Dermis microvascular lymphatic vessel endothelial cell (primary cell): ENCODE measurements at regions not wholly inside any gene's neighbourhood (a gene's known extent, or its start where the extent isn't known, plus 50 kb on each side); places are given as distances from the start of the nearest gene placed in this dataset.

Source experiments
- DNase-seq, 2 donors: peaks; one replicate each; pipeline versions ENCODE4 v3.0.0 to v3.0.0-alpha.2; 2010; ENCODE audit warnings: low read depth in 2 of 2

DNA sequence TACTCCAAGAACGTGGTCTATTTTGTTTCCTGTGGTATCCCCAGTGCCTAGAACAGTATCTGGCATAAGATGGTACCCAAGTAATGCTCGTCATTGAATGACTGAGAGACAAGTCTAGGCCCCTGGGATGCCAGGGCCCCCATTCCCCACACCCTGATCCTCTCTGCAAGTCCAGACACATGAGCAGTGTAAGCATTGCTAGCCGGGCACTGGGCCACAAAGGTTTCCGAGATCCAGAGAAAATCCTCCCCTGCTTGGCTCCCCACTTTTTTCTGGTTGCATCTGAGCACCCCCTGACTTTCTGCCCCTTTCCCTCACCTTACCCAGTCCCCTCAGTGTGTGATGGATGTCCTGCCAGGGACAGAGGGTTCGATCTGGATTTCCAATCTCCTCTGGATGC is 160.1 kb upstream of the NECTIN1 start:
- no peak for DNase-seq

DNA sequence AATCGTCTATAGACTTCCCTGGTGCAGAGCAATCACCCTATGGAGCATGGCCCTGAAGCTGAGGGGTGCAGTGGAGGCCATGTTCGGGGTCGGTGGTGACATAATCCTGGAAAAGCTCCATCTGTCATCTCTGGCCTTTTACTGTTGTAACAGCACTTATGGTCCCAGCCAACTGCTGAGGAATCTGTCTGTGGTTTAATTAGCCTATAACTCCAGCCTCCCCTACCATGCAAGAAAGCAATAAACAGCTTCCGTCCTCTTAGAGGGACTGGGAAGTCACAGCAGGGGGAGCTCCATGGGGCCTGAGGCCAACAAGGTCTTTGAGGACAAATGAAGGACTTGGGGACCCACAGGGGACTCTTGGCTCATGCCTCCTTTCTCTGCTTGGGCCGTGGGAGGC is 159.1 kb upstream of the NECTIN1 start:
- no peak for DNase-seq

DNA sequence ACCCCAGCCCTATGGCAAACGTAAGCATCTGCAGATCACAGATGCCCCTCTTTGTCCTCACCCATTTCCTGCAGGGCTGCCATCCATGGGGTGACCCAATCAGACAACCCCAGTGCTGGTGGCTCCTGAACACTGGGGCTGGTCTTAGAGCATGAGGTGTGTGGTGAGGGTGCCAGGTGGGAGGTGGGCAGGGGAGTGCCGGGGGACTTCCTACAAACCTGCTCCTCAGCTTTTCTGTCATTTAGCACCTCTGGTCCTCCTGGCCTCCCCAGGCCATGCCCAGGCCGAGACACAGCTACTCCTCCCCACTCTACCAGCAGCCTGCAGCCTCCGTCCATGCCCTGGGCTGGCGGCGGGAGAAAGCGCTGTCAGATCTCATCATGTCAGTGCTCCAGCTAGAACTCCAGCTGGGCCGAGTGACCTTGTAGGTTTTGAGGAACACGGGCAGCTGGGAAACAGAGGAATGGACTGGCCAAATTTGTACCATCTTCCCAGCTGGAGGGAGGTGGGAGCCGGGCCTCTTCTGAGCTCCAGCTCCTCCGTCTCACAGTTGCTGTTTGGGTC is 157.7 kb upstream of the NECTIN1 start:
- DNase-seq = no peak

DNA sequence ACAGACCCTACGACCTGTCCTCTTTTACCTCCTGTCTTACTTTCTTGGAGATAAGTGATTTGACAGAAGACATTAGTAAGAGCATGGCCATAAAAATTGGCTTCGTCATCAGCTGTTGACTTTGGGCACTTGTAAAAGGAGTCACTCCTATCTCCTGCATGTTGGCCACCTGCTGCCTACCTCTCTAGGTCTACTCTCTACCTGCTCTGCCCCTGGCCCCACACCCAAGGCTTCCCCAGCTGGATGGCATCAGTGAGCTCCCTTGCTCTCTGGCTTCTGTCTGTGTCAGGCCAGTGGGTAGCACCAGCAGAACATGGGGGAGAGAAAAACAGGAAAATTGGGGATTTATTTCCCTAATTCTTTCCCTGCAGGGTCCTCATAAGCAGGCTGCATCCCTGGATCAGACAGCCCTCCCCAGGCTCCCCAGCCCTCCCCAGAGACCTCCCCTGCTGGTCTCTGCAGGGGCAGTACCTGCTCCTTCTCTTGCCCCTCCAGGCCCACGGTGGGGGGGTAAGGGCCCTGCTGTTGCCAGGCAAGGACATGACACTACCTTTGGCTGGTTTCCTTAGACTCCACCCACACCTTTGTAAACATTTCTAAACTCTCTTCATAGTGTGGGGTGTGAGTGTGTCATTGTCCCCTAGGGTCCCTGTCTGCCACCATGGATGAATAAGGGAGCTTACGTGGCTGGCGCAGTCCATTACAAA is 157.0 kb upstream of the NECTIN1 start:
- DNase-seq = no peak

DNA sequence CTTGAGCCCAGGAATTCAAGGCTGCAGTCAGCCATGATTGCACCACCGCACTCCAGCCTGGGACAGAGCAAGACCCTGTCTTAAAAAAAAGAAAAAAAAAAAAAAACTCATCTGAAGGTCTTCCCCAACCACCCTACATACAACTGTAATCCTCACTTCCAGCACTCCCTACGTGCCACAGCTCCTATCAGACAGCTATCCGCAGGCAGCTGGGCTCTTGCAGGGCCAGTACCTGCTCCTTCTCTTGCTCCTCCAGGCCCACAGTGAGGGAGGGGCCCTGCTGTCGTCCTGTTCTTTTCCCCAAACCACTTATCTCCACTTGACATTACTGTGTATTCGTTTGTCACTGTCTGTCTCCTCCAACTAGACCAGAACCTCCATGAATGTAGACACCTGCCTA is 156.1 kb upstream of the NECTIN1 start:
- no peak for DNase-seq

DNA sequence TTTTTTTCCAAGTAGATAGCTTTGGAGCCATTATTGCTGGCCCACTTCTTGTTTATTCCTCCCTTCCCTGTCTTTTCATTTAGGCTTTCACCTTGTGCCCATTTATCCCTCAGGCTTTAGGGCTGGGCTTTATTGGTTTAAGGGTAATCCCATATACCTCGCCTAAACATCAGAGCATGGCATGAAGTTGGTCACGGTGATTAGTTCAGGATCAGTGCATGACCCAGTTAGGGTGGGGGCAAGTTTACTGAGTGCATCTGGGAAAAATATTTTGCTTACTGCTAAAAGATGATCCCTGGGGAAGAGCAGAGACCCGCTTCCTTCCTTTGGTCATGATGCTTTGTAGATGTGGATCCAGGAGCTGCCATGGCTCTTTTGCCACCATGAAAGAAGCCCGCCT is 153.3 kb upstream of the NECTIN1 start:
- no peak for DNase-seq

DNA sequence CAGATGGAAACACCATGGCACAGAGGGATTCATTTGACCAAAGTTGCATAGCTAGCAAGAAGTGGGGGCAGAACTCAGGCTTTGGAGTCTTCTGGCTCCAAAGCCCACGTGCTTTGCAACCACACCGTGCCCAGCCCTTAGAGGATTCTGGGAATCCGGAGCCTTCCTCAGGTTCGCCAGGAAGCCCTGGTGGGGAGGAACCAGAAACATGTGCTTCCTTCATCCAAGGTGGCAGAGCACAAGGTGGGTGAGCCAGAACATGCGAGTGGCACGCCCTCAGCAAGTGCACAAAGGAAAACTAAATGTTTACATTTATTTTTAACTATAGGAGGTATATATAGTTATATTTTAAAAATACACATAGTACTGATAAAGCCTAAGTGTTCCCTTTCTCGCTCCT is 151.9 kb upstream of the NECTIN1 start:
- no peak for DNase-seq

DNA sequence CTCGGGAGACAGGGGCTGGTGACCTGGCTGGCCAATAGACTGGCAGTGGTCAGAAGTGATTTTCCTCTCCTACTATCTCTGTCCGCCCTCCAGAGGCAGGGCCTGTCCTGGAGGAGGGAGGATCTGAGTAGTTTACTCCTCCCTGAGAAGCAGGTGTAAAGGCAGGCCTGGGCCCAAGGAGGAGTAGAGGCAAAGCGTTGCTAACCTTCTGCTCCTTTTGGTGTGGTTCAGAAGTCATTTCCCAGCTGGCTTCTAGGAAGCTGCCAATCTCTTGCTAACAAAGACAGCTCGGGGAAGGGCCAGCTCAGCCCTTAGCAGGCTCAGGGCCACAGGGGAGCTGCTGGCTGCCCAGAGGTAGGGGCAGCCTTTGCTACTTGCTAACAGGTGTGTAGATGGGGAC is 151.1 kb upstream of the NECTIN1 start:
- DNase-seq = no peak

DNA sequence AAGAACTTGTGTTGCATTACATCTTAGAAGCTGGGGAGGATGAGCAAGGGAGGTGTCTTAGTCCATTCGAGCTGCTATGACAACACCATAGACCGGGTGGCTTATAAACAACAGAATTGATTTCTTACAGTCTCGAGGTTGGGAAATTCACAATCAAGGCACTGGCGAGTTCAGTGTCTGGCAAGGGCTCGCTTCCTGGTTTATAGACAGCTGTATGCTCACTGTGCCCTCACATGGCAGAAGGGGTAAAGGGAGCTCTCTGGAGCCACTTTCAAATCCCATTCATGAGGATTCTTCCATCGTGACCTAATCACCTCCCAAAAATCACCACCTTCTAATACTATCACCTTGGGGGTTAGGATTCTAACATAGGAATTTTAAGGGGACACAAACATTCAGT is 150.0 kb upstream of the NECTIN1 start:
- DNase-seq = no peak

DNA sequence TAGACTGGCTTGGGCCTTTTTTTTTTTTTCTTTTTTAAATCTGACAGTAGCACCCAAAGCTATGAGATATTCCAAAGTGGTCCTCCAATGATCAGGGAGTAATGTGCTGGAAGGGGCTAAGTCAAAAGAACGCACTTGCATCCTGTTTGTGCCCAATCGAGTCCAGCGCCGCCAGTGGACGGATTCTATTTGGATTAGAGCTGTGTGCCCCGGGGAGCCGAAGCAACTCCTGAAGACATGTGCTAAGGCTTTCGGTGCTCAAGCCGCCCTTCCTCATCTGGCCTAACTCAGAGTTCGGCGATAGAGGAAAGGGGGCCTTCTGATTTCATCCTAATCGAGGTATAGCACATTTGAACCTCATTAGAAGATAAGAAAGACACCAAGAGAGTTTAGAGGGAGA is 147.8 kb upstream of the NECTIN1 start:
- DNase-seq = no peak

DNA sequence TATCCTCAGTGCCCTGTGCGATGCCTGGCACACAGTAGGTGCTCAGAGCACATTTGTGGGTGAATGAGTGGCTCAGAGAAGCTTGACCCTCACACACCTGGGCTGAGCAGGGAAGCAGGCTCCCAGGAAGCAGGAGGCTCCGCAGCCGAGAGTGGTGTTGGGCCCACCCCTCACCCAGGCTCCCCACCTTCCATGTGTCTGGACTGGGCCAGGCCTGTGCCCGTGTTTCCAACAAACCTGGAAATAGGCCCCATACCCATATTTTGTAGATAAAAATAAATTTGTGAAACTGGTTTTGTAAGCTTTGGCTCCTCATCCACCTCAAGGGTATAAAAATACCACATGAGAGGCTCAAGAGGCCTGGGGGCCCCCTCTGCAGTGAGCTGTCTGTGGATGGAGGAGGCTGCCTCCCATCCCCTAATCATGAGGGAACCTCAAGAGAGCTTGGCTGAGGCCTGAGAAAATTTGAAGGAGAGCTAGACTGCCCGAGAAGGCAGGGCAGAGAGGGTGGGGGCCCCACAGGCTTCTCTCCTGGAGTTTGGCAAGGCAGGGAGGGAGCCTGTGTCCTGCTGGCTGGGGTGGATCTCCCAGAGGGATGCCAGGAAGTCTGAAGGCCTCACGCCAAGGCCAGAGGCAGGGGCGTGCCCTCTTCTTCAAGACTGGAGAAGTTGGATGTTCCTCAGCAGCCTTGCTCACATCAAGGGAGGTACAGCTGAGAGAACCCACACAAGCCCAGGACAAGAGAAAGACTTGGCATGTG is 147.0 kb upstream of the NECTIN1 start:
- no peak for DNase-seq

DNA sequence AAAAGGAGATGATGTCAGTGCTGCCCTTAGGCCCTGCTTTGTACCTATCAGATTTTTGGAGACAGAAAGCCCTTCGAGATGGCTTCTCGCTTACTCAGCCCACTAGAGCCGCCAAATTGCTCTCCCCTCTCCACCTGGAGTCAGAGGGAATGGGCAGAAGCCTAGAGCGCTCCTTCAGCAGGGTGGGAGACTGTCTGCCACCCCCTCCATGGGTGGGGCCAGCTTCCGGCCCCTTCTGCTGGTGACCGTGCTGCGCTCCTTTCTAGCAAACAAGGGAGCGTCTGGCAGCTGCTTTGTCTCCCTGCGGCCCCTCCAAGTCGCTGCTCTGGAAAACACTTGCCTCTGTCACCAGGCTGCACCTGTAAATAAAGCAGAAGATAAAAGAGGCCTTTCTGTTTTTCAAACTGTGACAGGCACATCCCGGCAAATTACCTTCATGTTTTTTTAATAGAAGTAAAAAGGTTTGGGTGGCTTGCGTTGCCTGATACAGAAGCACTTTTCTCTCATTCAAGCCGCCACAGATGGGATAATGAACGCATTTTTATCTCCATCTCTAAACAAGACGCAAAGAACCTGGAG is 145.7 kb upstream of the NECTIN1 start:
- DNase-seq = no peak

DNA sequence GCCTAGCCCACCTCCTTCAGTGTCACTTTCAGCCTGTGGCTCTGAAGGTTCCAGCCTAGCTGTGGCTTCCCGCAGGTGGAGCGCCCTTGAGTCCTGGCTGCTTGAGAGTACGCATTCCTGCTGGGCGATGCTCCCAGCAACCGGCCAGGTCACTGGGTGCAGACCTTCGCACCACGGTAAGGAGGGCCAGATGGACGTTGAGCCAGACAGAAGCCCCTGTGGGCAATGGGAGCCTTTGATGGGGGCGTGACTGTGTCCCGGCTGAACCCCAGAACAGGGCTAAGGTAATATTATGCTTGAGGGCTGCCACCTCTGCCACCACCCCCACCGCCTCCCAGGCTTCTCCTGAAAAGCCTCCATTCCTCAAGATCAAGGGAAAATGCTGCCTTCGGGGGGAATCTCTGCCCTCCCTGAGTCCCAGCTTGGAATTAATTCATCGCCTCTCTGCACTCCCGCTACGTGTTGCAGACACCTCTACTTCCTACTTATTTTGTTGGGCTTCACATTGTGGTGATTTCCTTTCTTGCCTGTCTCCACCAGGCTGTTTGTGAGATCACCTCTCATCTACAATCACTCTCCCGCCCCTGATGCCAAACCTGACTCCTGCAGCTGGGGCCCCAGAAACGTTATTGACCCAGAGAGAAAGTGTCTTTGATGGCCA is 144.9 kb upstream of the NECTIN1 start:
- DNase-seq = no peak

DNA sequence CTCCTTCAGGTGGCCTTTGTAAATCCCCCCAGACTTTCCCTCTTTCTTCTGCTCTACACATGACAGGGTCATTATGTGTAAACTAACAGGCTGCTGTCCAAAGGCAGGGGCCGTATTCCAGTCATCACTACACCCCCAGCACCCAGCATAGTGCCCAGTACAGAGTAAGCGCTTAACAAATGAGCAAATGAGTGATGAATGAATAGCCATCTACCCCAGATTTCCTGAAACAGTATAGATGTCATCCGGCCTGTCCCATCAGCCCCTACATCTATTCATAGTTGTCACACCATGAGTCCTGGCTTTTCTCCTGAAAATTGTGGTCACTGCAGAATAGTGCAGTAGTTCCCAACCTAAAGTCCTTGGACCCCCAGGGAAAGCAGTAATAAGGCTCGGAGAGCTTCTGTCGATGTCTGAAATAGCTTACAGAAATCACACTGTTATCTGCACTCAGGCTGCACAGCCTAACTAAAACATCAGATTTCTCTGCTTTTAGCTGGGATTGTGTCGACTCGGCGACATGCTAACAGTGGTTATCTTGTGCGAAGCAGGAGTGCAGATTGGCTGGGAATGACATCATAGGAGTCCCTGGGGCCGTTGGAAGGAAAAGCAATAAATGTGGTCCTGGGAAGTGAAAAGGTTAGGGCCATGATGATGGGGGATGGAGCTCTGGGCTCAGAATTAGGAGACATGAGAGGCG is 143.8 kb upstream of the NECTIN1 start:
- no peak for DNase-seq

DNA sequence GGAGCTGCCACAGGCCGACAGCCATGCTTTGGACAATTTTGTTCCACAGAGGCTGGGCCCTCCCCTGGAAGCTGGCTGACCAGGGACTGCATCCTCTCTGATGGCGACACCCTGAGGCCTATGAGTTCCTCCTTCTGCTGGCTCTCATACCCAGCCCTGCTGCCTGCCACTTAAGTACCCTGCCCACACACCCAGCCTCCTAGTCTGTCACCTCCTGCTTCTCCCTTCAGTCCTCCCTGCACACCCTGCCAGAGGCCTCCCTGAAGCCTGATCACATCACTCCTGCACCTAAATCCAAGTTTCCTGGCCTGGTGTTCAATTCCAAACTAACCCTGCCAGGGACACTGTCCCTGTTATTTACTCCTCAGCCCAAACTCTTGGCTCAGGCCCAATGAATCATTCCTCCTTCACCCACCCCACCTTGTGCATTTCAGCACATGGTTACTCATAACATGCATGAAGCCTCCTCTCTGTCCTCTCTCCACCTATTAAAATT is 136.7 kb upstream of the NECTIN1 start:
- no peak for DNase-seq

DNA sequence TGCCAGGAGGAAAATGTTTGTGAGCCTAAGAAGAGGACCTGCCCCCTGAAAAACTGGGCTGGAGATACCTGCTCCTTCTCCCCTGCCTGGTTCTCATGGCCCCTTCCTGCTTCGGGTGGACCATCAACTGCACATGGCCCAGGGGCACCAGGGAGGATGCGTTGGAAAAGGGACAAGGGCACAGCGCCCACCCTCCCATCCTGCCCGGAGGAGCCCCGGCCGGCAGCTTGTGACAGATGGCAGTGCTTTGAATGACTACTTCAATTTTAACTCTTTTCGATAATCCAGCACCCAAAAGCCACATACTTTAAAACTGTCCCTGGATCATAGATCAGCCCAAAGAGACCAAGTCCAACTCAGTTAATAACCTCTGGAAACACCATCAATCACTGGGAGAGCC is 135.8 kb upstream of the NECTIN1 start:
- DNase-seq = no peak

DNA sequence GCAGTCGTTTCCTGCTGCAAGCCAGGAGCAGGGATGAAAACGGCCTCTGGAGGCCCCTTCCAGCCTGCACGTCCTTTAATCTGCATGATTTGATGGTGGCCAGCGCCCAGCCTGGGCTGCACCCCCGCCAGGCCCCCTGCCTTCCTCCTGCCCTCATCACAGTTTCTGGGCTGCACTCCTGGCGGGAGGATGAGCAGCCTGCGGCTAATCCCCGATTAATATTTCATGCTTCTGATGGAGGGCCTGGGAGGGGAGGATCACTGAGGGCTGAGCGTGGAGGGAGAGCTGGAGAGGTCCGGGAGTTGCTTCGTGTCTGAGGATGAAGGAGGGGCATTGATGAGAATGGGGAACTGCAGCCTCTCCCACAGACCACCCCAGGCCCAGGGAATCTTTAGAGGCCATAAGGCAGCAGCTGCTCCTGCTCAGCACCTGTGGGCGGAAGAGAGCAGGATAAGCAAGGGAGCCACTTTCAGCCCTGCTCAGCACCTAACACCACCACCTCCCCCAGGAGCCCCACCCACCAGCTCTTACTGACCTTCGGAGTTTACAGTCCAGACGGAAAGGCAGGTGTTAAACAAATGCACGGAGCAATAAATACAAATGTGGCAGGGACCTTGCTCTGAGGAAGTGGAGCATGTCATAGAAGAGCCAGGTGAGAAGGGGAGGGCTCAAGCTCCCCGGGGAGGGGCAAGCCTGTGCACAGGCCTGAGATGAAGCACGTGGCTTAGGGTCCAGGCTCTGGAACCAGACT is 135.0 kb upstream of the NECTIN1 start:
- DNase-seq = no peak

DNA sequence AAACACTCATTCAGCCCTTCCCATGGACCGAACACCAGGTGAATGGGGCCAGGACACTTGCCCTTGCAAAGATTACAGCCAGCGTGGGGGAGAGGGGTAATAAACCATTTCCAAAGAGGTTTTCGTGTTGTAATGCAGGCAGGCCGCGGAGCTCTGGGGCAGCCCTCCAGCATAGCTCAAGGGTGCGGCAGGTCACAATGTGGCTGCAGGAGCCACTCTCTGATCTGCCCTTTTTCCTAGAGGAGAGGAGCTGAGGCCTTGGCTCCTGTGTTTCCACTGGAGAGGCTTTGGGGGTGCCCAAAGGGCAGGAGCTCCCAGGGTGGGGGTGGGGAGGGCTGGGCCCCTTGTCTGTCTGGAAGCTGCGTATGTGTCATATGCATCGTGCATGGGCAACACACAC is 134.2 kb upstream of the NECTIN1 start:
- DNase-seq = no peak

DNA sequence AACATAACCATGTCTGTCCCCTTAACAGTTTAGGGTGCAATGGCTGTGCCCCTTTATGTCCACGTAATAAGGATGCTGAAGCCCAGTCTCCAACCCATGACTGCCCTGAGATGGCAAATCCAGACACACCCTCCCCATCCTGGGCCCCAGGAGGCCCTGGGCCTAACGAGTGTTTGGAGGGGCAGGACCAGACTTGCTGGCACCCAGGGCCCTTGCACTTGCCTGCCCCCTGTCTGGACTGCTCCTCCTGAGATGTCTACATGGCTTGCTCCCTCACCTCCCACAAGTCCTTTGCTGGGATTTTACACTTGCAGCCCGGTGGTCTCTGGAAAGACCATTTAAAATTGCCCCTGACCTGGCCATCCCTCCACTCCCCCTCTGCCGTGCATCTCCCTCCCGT is 132.2 kb upstream of the NECTIN1 start:
- no peak for DNase-seq

DNA sequence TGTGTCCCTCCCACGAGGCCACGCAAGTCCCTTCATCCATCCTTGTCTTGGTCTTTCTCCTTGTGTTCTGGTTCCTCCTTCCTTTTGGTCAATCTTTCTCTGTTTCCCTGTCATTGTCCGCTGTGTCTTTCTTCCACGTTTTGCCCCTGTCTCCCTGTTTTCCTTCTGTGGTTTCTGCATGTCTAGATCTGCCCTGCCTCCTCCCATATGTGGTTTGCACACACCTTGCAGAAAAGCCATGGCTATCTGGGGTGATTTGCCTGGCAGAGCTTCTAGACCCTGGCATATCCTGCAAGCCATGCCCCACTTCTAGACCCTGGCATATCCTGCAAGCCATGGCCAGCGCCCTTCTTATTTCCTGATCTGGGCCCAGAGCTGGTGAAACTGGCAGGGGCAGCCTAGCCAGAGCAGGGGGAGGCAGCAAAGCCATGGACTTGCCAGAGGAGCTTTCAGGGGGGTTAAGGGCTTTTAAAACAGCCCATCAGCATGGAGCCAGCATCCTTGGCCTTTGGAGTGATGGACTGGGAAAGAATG is 131.6 kb upstream of the NECTIN1 start:
- DNase-seq = no peak
